OCI-LY3 (cell line): ENCODE measurements at regions not wholly inside any gene's neighbourhood (a gene's known extent, or its start where the extent isn't known, plus 50 kb on each side); places are given as distances from the start of the nearest gene placed in this dataset.

Experiments used
- EZH2phosphoT487 ChIP-seq: fragments of 200-600 bp; shearing (Covaris generic); IDR thresholded peaks from 2 replicates; pipeline ENCODE4 v1.6.1; 2018; ENCODE audit warnings: antibody characterized with exemption, mixed run types, low read depth
- TF ChIP-seq, protein P1 (sequence below): fragments of 200-600, 300-600 bp; sonication (generic); IDR thresholded peaks from 2 replicates; pipeline ENCODE4 v1.5.1; 2014; ENCODE audit warnings: antibody characterized with exemption, low read length, low read depth

- TF ChIP-seq, protein P1, sequence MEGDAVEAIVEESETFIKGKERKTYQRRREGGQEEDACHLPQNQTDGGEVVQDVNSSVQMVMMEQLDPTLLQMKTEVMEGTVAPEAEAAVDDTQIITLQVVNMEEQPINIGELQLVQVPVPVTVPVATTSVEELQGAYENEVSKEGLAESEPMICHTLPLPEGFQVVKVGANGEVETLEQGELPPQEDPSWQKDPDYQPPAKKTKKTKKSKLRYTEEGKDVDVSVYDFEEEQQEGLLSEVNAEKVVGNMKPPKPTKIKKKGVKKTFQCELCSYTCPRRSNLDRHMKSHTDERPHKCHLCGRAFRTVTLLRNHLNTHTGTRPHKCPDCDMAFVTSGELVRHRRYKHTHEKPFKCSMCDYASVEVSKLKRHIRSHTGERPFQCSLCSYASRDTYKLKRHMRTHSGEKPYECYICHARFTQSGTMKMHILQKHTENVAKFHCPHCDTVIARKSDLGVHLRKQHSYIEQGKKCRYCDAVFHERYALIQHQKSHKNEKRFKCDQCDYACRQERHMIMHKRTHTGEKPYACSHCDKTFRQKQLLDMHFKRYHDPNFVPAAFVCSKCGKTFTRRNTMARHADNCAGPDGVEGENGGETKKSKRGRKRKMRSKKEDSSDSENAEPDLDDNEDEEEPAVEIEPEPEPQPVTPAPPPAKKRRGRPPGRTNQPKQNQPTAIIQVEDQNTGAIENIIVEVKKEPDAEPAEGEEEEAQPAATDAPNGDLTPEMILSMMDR: no peak
- no peak for TF ChIP-seq EZH2phosphoT487
These were observed 136.1 kb downstream of the TMEM200C start for GRCh38 chr18:5759194-5759593.
